BE2C (cell line): ENCODE measurements at regions not wholly inside any gene's neighbourhood (a gene's known extent, or its start where the extent isn't known, plus 50 kb on each side); places are given as distances from the start of the nearest gene placed in this dataset.

ENCODE experiments used
- DNase-seq: peaks from one replicate; pipeline ENCODE4 v3.0.0-alpha.2; 2020
- H3K27me3 ChIP-seq: fragments of 250-450 bp; sonication (Bioruptor Pico); 2 replicates; pipeline ENCODE4 v1.5.1; 2020; ENCODE audit warnings: mild to moderate bottlenecking
- H3K36me3 ChIP-seq: fragments of 250-450 bp; sonication (Bioruptor Pico); 2 replicates; pipeline ENCODE4 v1.5.1; 2020; ENCODE audit warnings: mild to moderate bottlenecking
- H3K4me1 ChIP-seq: fragments of 250-450 bp; sonication (Bioruptor Pico); 2 replicates; pipeline ENCODE4 v1.5.1; 2020
- H3K4me3 ChIP-seq: 2 replicates; pipeline ENCODE4 v1.5.1; 2011; ENCODE audit warnings: low read depth, low read length
- H3K9me3 ChIP-seq: fragments of 250-450 bp; sonication (Bioruptor Pico); 2 replicates; pipeline ENCODE4 v1.5.1; 2020
- CTCF ChIP-seq: IDR thresholded peaks from 2 replicates; pipeline ENCODE4 v1.5.1; 2012; ENCODE audit warnings: mild to moderate bottlenecking, low read depth, low read length

GRCh38 chr5:43785198-43785597, 182.2 kb downstream of the NNT start:
- Histone ChIP-seq H3K9me3 (no peaks in the 10 kb centered on the region), H3K27me3 (no peaks in the 10 kb centered on the region), H3K4me1 (no peaks in the 10 kb centered on the region), H3K4me3 (no peak overlapping the region), H3K36me3 (no peaks in the 10 kb centered on the region)
- DNase-seq, result no peak
- TF ChIP-seq CTCF, result no peak

DNA sequence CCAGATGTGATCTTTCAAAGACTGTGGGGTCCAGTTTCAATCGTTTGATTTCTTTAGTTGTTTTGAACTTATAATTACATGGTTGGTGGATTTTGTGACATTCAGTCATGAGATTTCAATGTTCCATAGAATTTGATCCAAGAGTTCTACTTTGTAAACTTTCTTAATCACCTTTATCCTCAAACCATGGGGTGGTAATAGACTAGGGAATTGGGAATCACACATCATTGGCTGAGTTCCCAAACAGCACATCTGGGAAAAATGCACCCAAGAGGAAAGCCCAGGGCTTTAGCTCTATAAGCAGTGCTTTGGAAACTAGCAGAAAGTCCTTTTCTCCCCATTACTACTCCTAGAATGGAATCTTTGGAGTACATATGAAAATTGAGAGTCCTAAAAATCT, 177.6 kb downstream of the NNT start:
- H3K4me1 ChIP-seq, result no peaks in the 10 kb centered on the region
- H3K9me3 ChIP-seq, result no peaks in the 10 kb centered on the region
- TF ChIP-seq CTCF, result no peak
- H3K4me3 ChIP-seq, result no peak overlapping the region
- no peak for DNase-seq
- H3K36me3 ChIP-seq, result no peaks in the 10 kb centered on the region
- H3K27me3 ChIP-seq, result no peaks in the 10 kb centered on the region

DNA sequence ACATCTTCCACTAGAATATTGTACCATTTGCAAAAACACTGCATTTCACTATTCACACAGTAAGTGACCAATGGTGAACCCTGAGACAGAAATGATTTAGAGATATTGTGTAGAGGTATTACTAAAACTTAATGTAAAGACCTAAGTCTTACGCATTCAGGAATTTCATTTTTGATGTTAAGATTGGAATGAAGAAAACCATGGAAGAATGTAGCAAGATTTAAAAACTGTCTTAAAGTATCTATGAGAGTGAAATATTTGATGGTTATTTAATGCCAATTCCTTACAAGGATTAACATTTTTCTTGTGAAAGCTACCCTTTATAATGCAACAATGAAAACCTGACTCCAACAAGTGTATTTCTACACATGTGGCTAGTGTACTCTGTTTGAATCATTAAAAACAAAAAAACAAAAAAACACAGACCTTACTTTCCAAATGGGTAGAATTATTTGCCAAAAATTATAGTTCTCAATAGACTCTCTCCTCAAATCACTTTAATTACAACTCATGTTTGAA, 172.0 kb downstream of the NNT start:
- DNase-seq, result no peak
- Histone ChIP-seq H3K36me3 (no peaks in the 10 kb centered on the region), H3K27me3 (no peaks in the 10 kb centered on the region), H3K4me1 (no peaks in the 10 kb centered on the region), H3K9me3 (no peaks in the 10 kb centered on the region), H3K4me3 (no peak overlapping the region)
- TF ChIP-seq CTCF, result no peak

DNA sequence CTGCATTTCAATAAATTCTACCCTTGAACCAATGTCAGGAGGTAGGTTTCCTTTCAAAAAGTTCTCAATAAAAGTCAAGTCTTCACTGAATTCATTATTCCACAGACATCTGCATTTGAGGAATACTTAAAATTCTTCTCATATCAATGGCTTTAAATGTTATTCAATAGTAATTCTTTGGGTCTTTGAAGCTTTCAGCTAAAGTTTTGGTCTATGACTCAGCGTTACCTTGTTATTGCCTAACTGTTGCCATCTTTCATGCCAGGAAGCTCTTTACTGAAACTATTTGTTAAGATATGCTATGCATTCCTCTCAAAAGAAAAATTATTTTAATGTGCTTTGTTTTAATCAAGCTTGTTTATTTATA, 170.5 kb downstream of the NNT start:
- no peaks in the 10 kb centered on the region for H3K27me3 ChIP-seq
- no peak for DNase-seq
- H3K36me3 ChIP-seq, result no peaks in the 10 kb centered on the region
- no peak for TF ChIP-seq CTCF
- H3K9me3 ChIP-seq, result no peaks in the 10 kb centered on the region
- no peak overlapping the region for H3K4me3 ChIP-seq
- no peaks in the 10 kb centered on the region for H3K4me1 ChIP-seq

GRCh38 chr5:43772764-43773477, 169.9 kb downstream of the NNT start:
- Histone ChIP-seq H3K27me3 (no peaks in the 10 kb centered on the region), H3K4me3 (no peak overlapping the region), H3K9me3 (no peaks in the 10 kb centered on the region), H3K36me3 (no peaks in the 10 kb centered on the region), H3K4me1 (no peaks in the 10 kb centered on the region)
- DNase-seq, result no peak
- TF ChIP-seq CTCF, result no peak

- Histone ChIP-seq H3K27me3 (no peaks in the 10 kb centered on the region), H3K4me1 (no peaks in the 10 kb centered on the region), H3K9me3 (no peaks in the 10 kb centered on the region), H3K4me3 (no peak overlapping the region), H3K36me3 (no peaks in the 10 kb centered on the region)
- TF ChIP-seq CTCF, result no peak
- no peak for DNase-seq
Observed at GRCh38 chr5:43772458-43772763, 169.4 kb downstream of the NNT start.
